Activated CD4-positive, alpha-beta T cell treated with anti-CD3 and anti-CD28 coated beads, Interleukin-2, amount 10 ng/mL, durations not matched to agents 7 days and 5 days (primary cell): ENCODE measurements at regions not wholly inside any gene's neighbourhood (a gene's known extent, or its start where the extent isn't known, plus 50 kb on each side); places are given as distances from the start of the nearest gene placed in this dataset.
"Not testable (repeated sequence)": the region's sequence is repeated elsewhere in the genome, so short reads cannot be mapped to it uniquely, and the experiment has no call there.

Experiments
- CTCF ChIA-PET: fragments of 350-600 bp; sonication (Branson Sonifier 250); formaldehyde crosslinking; loops from one replicate; lab custom pipeline; 2021; ENCODE audit warnings: antibody characterized with exemption; lab: Charles Lee
- POLR2A ChIA-PET: fragments of 350-600 bp; sonication (Branson Sonifier 250); formaldehyde crosslinking; loops from one replicate; lab custom pipeline; 2021; ENCODE audit warnings: antibody characterized with exemption; lab: Charles Lee
- DNase-seq: peaks from one replicate; pipeline ENCODE4 v3.0.0-alpha.2; 2020
- H3K27ac Mint-ChIP-seq: one replicate; pipeline ENCODE4 v1.8.0; 2021; ENCODE audit warnings: mild to moderate bottlenecking, moderate library complexity, mixed read lengths
- H3K27me3 Mint-ChIP-seq: one replicate; pipeline ENCODE4 v1.8.0; 2021; ENCODE audit warnings: mixed read lengths
- H3K36me3 Mint-ChIP-seq: one replicate; pipeline ENCODE4 v1.8.0; 2021; ENCODE audit warnings: low read depth, mixed read lengths
- H3K4me1 Mint-ChIP-seq: one replicate; pipeline ENCODE4 v1.8.0; 2021; ENCODE audit warnings: mixed read lengths
- H3K4me3 Mint-ChIP-seq: one replicate; pipeline ENCODE4 v1.8.0; 2021; ENCODE audit warnings: mild to moderate bottlenecking, moderate library complexity, mixed read lengths
- H3K9me3 Mint-ChIP-seq: one replicate; pipeline ENCODE4 v1.8.0; 2021; ENCODE audit warnings: mixed read lengths

- H3K4me1 Mint-ChIP-seq, H3K27me3 Mint-ChIP-seq, H3K36me3 Mint-ChIP-seq: not testable (repeated sequence)
Observed at GRCh38 chr4:188349569-188349968, 210.3 kb downstream of the TRIML1 start.

GRCh38 chr4:188363196-188363595 is 224.0 kb downstream of the TRIML1 start:
- H3K36me3 Mint-ChIP-seq, result no peaks in the 10 kb centered on the region
- peaks cover 14% of the 10 kb centered on the region for H3K9me3 Mint-ChIP-seq
- H3K27me3 Mint-ChIP-seq, result no peaks in the 10 kb centered on the region
- DNase-seq, result no peak
- H3K27ac Mint-ChIP-seq, result no peak overlapping the region
- ChIA-PET POLR2A (no interaction called here), CTCF (no interaction called here)
- no peak overlapping the region for H3K4me3 Mint-ChIP-seq
- H3K4me1 Mint-ChIP-seq, result no peaks in the 10 kb centered on the region

More at GRCh38 chr4:188349569-188349968, 210.3 kb downstream of the TRIML1 start:
- H3K4me3 Mint-ChIP-seq, DNase-seq, POLR2A ChIA-PET, H3K27ac Mint-ChIP-seq, CTCF ChIA-PET: not testable (repeated sequence)
- H3K9me3 Mint-ChIP-seq, result peaks cover 11% of the 10 kb centered on the region

- CTCF ChIA-PET, result interaction anchor here (0.6 to 0.7 kb wide), 2 partner anchors 32 to 84 kb away, joined by 4 to 5 read pairs; no protein-coding TSS in a partner anchor
- Mint-ChIP-seq H3K36me3 (no peaks in the 10 kb centered on the region), H3K9me3 (peaks cover 11% of the 10 kb centered on the region), H3K27me3 (no peaks in the 10 kb centered on the region), H3K4me3 (no peak overlapping the region), H3K4me1 (no peaks in the 10 kb centered on the region), H3K27ac (no peak overlapping the region)
- POLR2A ChIA-PET, result no interaction called here
- no peak for DNase-seq
Observed at GRCh38 chr4:188370777-188371176, 231.5 kb downstream of the TRIML1 start.

- CTCF ChIA-PET, result no interaction called here
- H3K4me1 Mint-ChIP-seq, result no peaks in the 10 kb centered on the region
- POLR2A ChIA-PET, result no interaction called here
- peaks cover 15% of the 10 kb centered on the region for H3K9me3 Mint-ChIP-seq
- DNase-seq, result no peak
- no peak overlapping the region for H3K4me3 Mint-ChIP-seq
- H3K27me3 Mint-ChIP-seq, result no peaks in the 10 kb centered on the region
- H3K36me3 Mint-ChIP-seq, result no peaks in the 10 kb centered on the region
- no peak overlapping the region for H3K27ac Mint-ChIP-seq
Observed at GRCh38 chr4:188372058-188372457, 232.8 kb downstream of the TRIML1 start.

- no peaks in the 10 kb centered on the region for H3K36me3 Mint-ChIP-seq
- no peak for DNase-seq
- peaks cover 15% of the 10 kb centered on the region for H3K9me3 Mint-ChIP-seq
- H3K4me1 Mint-ChIP-seq, result no peaks in the 10 kb centered on the region
- ChIA-PET CTCF (no interaction called here), POLR2A (no interaction called here)
- H3K27me3 Mint-ChIP-seq, result no peaks in the 10 kb centered on the region
- no peak overlapping the region for H3K4me3 Mint-ChIP-seq
- no peak overlapping the region for H3K27ac Mint-ChIP-seq
Observed at GRCh38 chr4:188372829-188373228, 233.6 kb downstream of the TRIML1 start.

GRCh38 chr4:188374871-188375270 is 235.6 kb downstream of the TRIML1 start:
- CTCF ChIA-PET, result no interaction called here
- Mint-ChIP-seq H3K4me3 (no peak overlapping the region), H3K27ac (no peak overlapping the region), H3K36me3 (no peaks in the 10 kb centered on the region), H3K9me3 (peaks cover 18% of the 10 kb centered on the region), H3K27me3 (no peaks in the 10 kb centered on the region), H3K4me1 (no peaks in the 10 kb centered on the region)
- POLR2A ChIA-PET, result no interaction called here
- DNase-seq, result no peak

GRCh38 chr4:188377816-188378215 is 238.6 kb downstream of the TRIML1 start:
- H3K36me3 Mint-ChIP-seq, result no peaks in the 10 kb centered on the region
- no peak overlapping the region for H3K4me3 Mint-ChIP-seq
- POLR2A ChIA-PET, result no interaction called here
- DNase-seq, result no peak
- CTCF ChIA-PET, result no interaction called here
- H3K27me3 Mint-ChIP-seq, result no peaks in the 10 kb centered on the region
- H3K4me1 Mint-ChIP-seq, result no peaks in the 10 kb centered on the region
- H3K27ac Mint-ChIP-seq, result no peak overlapping the region
- H3K9me3 Mint-ChIP-seq, result peaks cover 25% of the 10 kb centered on the region

- H3K4me3 Mint-ChIP-seq, result no peak overlapping the region
- ChIA-PET POLR2A (no interaction called here), CTCF (no interaction called here)
- DNase-seq, result no peak
- H3K36me3 Mint-ChIP-seq, result no peaks in the 10 kb centered on the region
- no peaks in the 10 kb centered on the region for H3K4me1 Mint-ChIP-seq
- H3K27me3 Mint-ChIP-seq, result no peaks in the 10 kb centered on the region
- peaks cover 15% of the 10 kb centered on the region for H3K9me3 Mint-ChIP-seq
- H3K27ac Mint-ChIP-seq, result no peak overlapping the region
Observed at GRCh38 chr4:188383180-188383579, 243.9 kb downstream of the TRIML1 start.

GRCh38 chr4:188387179-188387791 is 248.0 kb downstream of the TRIML1 start:
- H3K27me3 Mint-ChIP-seq, result no peaks in the 10 kb centered on the region
- H3K27ac Mint-ChIP-seq, result no peak overlapping the region
- H3K4me3 Mint-ChIP-seq, result no peak overlapping the region
- CTCF ChIA-PET, result no interaction called here
- H3K36me3 Mint-ChIP-seq, result no peaks in the 10 kb centered on the region
- H3K9me3 Mint-ChIP-seq, result peaks cover 21% of the 10 kb centered on the region
- no peak for DNase-seq
- POLR2A ChIA-PET, result no interaction called here
- no peaks in the 10 kb centered on the region for H3K4me1 Mint-ChIP-seq

GRCh38 chr4:188391349-188391748 is 252.1 kb downstream of the TRIML1 start:
- H3K27me3 Mint-ChIP-seq, H3K4me3 Mint-ChIP-seq, POLR2A ChIA-PET, H3K27ac Mint-ChIP-seq, CTCF ChIA-PET, H3K36me3 Mint-ChIP-seq, H3K4me1 Mint-ChIP-seq, DNase-seq: not testable (repeated sequence)
- H3K9me3 Mint-ChIP-seq, result peaks cover 19% of the 10 kb centered on the region

- POLR2A ChIA-PET, result no interaction called here
- H3K9me3 Mint-ChIP-seq, result peaks cover 4% of the 10 kb centered on the region
- CTCF ChIA-PET, result no interaction called here
- H3K4me1 Mint-ChIP-seq, result no peaks in the 10 kb centered on the region
- H3K27me3 Mint-ChIP-seq, result no peaks in the 10 kb centered on the region
- no peak overlapping the region for H3K4me3 Mint-ChIP-seq
- DNase-seq, result no peak
- no peaks in the 10 kb centered on the region for H3K36me3 Mint-ChIP-seq
- no peak overlapping the region for H3K27ac Mint-ChIP-seq
Observed at GRCh38 chr4:188396037-188396436, 256.8 kb downstream of the TRIML1 start.

GRCh38 chr4:188399834-188400233 is 260.6 kb downstream of the TRIML1 start:
- Mint-ChIP-seq H3K9me3 (peaks cover 6% of the 10 kb centered on the region), H3K36me3 (no peaks in the 10 kb centered on the region), H3K27ac (no peak overlapping the region), H3K4me3 (no peak overlapping the region), H3K27me3 (no peaks in the 10 kb centered on the region), H3K4me1 (no peaks in the 10 kb centered on the region)
- DNase-seq, result no peak
- POLR2A ChIA-PET, result no interaction called here
- CTCF ChIA-PET, result no interaction called here

- DNase-seq, result no peak
- Mint-ChIP-seq H3K4me3 (no peak overlapping the region), H3K27me3 (no peaks in the 10 kb centered on the region), H3K27ac (no peak overlapping the region), H3K4me1 (no peaks in the 10 kb centered on the region), H3K9me3 (peaks cover 6% of the 10 kb centered on the region), H3K36me3 (no peaks in the 10 kb centered on the region)
- CTCF ChIA-PET, result no interaction called here
- POLR2A ChIA-PET, result no interaction called here
Observed at GRCh38 chr4:188400451-188400850, 261.2 kb downstream of the TRIML1 start.

GRCh38 chr4:188403272-188403671 is 264.0 kb downstream of the TRIML1 start:
- ChIA-PET POLR2A (no interaction called here), CTCF (interaction anchor here (0.7 kb wide), 1 partner anchor 15 kb away, joined by 3 read pairs; no protein-coding TSS in a partner anchor)
- Mint-ChIP-seq H3K27me3 (no peaks in the 10 kb centered on the region), H3K36me3 (no peaks in the 10 kb centered on the region), H3K4me1 (no peaks in the 10 kb centered on the region), H3K4me3 (no peak overlapping the region), H3K9me3 (peaks cover 8% of the 10 kb centered on the region), H3K27ac (no peak overlapping the region)
- DNase-seq, result no peak
